ENCODE measurements at regions not wholly inside any gene's neighbourhood (a gene's known extent, or its start where the extent isn't known, plus 50 kb on each side); places are given as distances from the start of the nearest gene placed in this dataset.

DNA sequence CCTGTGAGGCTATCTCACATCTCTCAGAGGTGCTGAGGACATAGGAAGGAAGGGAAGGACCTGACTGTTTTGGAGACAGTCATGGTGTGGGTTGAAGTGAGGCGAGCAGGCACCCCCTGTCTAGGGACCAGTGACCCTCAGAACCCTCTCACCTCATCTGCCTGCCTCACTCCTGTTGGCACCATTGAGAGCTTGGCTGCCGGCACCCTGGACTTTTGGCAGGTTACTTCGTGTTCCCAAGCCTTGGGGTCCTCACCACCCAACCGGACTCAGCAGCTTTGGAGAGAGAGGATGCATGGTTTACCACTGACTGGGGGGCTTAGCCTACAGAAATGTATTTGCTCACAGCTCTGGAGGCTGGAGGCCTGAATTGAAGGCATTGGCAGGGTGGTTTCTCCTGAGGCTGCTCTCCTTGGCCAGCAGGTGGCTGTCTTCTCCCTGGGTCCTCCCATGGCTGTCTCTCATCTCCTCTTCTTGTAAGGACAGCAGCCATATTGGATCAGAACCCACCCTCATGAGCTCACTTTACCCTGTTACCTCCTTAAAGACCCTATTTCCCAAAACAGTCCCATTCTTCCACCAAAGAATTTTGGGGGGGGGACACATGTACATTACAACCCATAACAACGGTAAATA, 142.0 kb downstream of the TSN start:
- no peak overlapping the region for H2BK20ac ChIP-seq (ENCODE audit: low read length)
- no peaks in the 10 kb centered on the region for H3K36me3 ChIP-seq (ENCODE audit: control insufficient read depth in 2 of 4, insufficient read depth in 4 of 4, low read length in 3 of 4)
- no peak overlapping the region for H3K18ac ChIP-seq (ENCODE audit: extremely low read depth, low read length)
- H3K23ac ChIP-seq (ENCODE audit: insufficient read length): no peak overlapping the region
- H2BK120ac ChIP-seq (replicated peaks; ENCODE audit: low read depth, low read length): no peak overlapping the region
- H4K5ac ChIP-seq (ENCODE audit: insufficient read length, low read depth, low read length): no peak overlapping the region
- H3K56ac ChIP-seq (replicated peaks; ENCODE audit: insufficient read length, low read depth, low read length): no peak overlapping the region
- peak overlapping the region; percentile 69 for H2AFZ ChIP-seq (ENCODE audit: low read length)
- WGBS, 2 experiments (ENCODE audit: extremely low coverage in 1 of 2, insufficient coverage in 1 of 2, insufficient read length in 1 of 2, insufficient replicate concordance in 2 of 2, low coverage in 1 of 2, low lambda C conversion rate in 2 of 2, missing lambda C conversion rate in 1 of 2): 85% methylated on average over 5 of the region's 5 CpGs; no CpG with 5 or more reads in 1 of the 2 experiments
- no peak overlapping the region for H2BK15ac ChIP-seq (ENCODE audit: low read length)
- H3K79me1 ChIP-seq (ENCODE audit: low read depth, low read length): no peaks in the 10 kb centered on the region
- no peak overlapping the region for H3K14ac ChIP-seq (ENCODE audit: insufficient read length)
- H3K4me2 ChIP-seq (ENCODE audit: insufficient read depth in 1 of 2, low read depth in 2 of 2, low read length in 2 of 2): no peak overlapping the region
- no peak overlapping the region for H3K27ac ChIP-seq (ENCODE audit: low read depth, low read length)
- H3K9ac ChIP-seq (replicated peaks in 1 of 4; ENCODE audit: extremely low read depth in 1 of 4, low read depth in 3 of 4, low read length in 3 of 4): no peak overlapping the region
- no peaks in the 10 kb centered on the region for H3K79me2 ChIP-seq (ENCODE audit: control insufficient read depth in 1 of 2, insufficient read depth in 2 of 2, low read length in 2 of 2)
- no peaks in the 10 kb centered on the region; a peak in 1 of 7 replicates for H3K27me3 ChIP-seq (replicated peaks in 1 of 4; ENCODE audit: control insufficient read depth in 3 of 4, extremely low read depth in 1 of 4, insufficient read depth in 3 of 4, low read length in 3 of 4)
- H3K9me3 ChIP-seq (ENCODE audit: insufficient read depth in 2 of 2, low read depth in 1 of 2, low read length in 1 of 2): no peaks in the 10 kb centered on the region
- H2BK5ac ChIP-seq (ENCODE audit: low read depth, low read length): no peak overlapping the region
- no peak overlapping the region for H2AK5ac ChIP-seq (ENCODE audit: low read depth, low read length)
- no peaks in the 10 kb centered on the region for H3K23me2 ChIP-seq (ENCODE audit: low read depth, low read length)
- no peak overlapping the region for H2BK12ac ChIP-seq (ENCODE audit: low read depth, low read length)
- no peak overlapping the region for H4K8ac ChIP-seq (ENCODE audit: extremely low read depth, insufficient read depth, low read length)
- CTCF ChIA-PET (ENCODE audit: partially characterized antibody): interaction anchor here (0.5 to 9.0 kb wide), 22 partner anchors 9 to 842 kb away, joined by 3 to 94 read pairs (median 4); no protein-coding TSS in a partner anchor
- DNase-seq (ENCODE audit: low read depth in 1 of 2, low spot score in 2 of 2): no peak
- POLR2A ChIA-PET (ENCODE audit: partially characterized antibody): no interaction called here
- H3K4ac ChIP-seq (replicated peaks; ENCODE audit: insufficient read length, low read depth, low read length): no peak overlapping the region
- H4K91ac ChIP-seq (replicated peaks; ENCODE audit: insufficient read length, low read length): no peak overlapping the region
- no peak overlapping the region for H3K4me3 ChIP-seq (ENCODE audit: extremely low read depth in 1 of 4, insufficient read depth in 2 of 4, low read depth in 3 of 4, low read length in 4 of 4)
- FAIRE-seq: no peak
- no peaks in the 10 kb centered on the region for H4K20me1 ChIP-seq (replicated peaks in 1 of 2; ENCODE audit: control insufficient read depth in 1 of 2, insufficient read depth in 2 of 2, low read length in 2 of 2)
- no peaks in the 10 kb centered on the region; a peak in 1 of 7 replicates for H3K4me1 ChIP-seq (replicated peaks in 1 of 4; ENCODE audit: control insufficient read depth in 3 of 4, insufficient read depth in 4 of 4, low read length in 3 of 4)
- TF ChIP-seq, protein P1, sequence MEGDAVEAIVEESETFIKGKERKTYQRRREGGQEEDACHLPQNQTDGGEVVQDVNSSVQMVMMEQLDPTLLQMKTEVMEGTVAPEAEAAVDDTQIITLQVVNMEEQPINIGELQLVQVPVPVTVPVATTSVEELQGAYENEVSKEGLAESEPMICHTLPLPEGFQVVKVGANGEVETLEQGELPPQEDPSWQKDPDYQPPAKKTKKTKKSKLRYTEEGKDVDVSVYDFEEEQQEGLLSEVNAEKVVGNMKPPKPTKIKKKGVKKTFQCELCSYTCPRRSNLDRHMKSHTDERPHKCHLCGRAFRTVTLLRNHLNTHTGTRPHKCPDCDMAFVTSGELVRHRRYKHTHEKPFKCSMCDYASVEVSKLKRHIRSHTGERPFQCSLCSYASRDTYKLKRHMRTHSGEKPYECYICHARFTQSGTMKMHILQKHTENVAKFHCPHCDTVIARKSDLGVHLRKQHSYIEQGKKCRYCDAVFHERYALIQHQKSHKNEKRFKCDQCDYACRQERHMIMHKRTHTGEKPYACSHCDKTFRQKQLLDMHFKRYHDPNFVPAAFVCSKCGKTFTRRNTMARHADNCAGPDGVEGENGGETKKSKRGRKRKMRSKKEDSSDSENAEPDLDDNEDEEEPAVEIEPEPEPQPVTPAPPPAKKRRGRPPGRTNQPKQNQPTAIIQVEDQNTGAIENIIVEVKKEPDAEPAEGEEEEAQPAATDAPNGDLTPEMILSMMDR (IDR thresholded peaks at IDR 0.05; ENCODE audit: control extremely low read depth in 1 of 3, insufficient read depth in 1 of 3, low read depth in 1 of 3, low read length in 3 of 3): peak; percentile 46 to 70 (median 61); a peak in 3 of 4 replicates
- no peak for TF ChIP-seq TEAD4 (IDR thresholded peaks at IDR 0.05; ENCODE audit: low read depth, low read length)
- TF ChIP-seq RAD21 (IDR thresholded peaks at IDR 0.05 in 1 of 2, conservative IDR thresholded peaks at IDR 0.05 in 1 of 2; ENCODE audit: low read depth in 2 of 2, low read length in 2 of 2): peak; percentile 53 to 61
- TF ChIP-seq YY1 (IDR thresholded peaks at IDR 0.05; ENCODE audit: low read depth, low read length): peak; percentile 89
